PFSK-1 (cell line): ENCODE measurements at regions not wholly inside any gene's neighbourhood (a gene's known extent, or its start where the extent isn't known, plus 50 kb on each side); places are given as distances from the start of the nearest gene placed in this dataset.

Experiments used
- FOXP2 ChIP-seq: optimal IDR thresholded peaks from 2 replicates; pipeline ENCODE3; 2011; ENCODE audit warnings: borderline replicate concordance, control low read depth, inconsistent platforms; ENCODE audit not compliant: insufficient read depth; ENCODE audit errors: extremely low read length, extremely low read depth
- POLR2AphosphoS5 ChIP-seq: IDR thresholded peaks from 2 replicates; pipeline ENCODE4 v1.6.1; 2012; ENCODE audit warnings: low read depth, mild to moderate bottlenecking, control low read depth, low read length, moderate library complexity
- REST ChIP-seq, 2 experiments: IDR thresholded peaks; 2 replicates each; pipeline versions ENCODE4 v1.6.1 to v1.8.0; 2011 to 2012; ENCODE audit warnings: low read depth in 2 of 2, low read length in 2 of 2, control low read depth in 1 of 2, inconsistent platforms in 1 of 2, mild to moderate bottlenecking in 1 of 2, moderate library complexity in 1 of 2; ENCODE audit not compliant: insufficient read depth in 1 of 2
- SIN3A ChIP-seq: IDR thresholded peaks from 2 replicates; pipeline ENCODE4 v1.6.1; 2012; ENCODE audit warnings: mild to moderate bottlenecking, low read length, moderate library complexity, borderline replicate concordance; ENCODE audit not compliant: insufficient read depth
- TAF1 ChIP-seq: IDR thresholded peaks from 2 replicates; pipeline ENCODE4 v1.6.1; 2012; ENCODE audit warnings: low read length, control low read depth, borderline replicate concordance; ENCODE audit not compliant: insufficient read depth

GRCh38 chr2:129142465-129142864 lies 823.8 kb upstream of the HS6ST1 start:
- TF ChIP-seq POLR2AphosphoS5 = no peak
- TF ChIP-seq SIN3A = no peak
- TF ChIP-seq TAF1 = no peak
- no peak for TF ChIP-seq FOXP2
- TF ChIP-seq REST (IDR thresholded peaks at IDR 0.05; ENCODE audit: insufficient read depth in 1 of 2, low read depth in 2 of 2, low read length in 2 of 2) = no peak

DNA sequence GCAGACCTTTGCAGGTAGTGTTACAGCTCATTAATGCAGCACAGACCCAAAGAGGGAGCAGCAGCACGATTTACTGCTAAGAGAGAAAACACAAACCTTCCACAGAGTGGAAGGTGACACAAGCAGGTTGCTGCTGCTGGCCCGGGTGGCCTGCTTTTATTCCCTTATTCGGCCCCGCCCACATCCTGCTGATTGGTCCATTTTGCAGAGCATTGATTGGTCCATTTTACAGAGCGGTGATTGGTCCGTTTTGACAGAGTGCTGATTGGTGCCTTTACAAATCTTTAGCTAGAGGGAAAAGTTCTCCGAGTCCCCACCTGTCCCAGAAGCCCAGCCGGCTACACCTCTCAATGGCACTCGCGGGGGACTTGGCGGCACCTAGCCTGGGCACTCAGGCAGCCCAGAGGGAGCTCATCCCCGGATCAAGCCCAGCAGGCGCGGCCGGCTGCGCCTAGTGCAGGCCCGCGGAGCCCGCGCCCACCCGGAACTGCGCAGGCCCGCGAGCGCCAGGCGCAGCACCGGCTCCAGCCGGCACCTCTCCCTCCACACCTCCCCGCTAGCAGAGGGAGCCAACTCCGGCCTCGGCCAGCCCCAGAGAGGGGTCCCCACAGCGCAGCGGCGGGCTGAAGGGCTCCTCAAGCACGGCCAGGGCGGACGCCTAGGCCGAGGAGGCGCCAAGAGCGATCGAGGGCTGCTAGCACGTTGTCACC lies 825.6 kb upstream of the HS6ST1 start:
- TF ChIP-seq SIN3A (no peak), REST (IDR thresholded peaks at IDR 0.05; ENCODE audit: insufficient read depth in 1 of 2, low read depth in 2 of 2, low read length in 2 of 2) (no peak), FOXP2 (no peak), POLR2AphosphoS5 (no peak)

GRCh38 chr2:129152514-129152913 lies 827.0 kb upstream of the RAB6C start:
- TF ChIP-seq FOXP2 (no peak), POLR2AphosphoS5 (no peak), TAF1 (no peak)

DNA sequence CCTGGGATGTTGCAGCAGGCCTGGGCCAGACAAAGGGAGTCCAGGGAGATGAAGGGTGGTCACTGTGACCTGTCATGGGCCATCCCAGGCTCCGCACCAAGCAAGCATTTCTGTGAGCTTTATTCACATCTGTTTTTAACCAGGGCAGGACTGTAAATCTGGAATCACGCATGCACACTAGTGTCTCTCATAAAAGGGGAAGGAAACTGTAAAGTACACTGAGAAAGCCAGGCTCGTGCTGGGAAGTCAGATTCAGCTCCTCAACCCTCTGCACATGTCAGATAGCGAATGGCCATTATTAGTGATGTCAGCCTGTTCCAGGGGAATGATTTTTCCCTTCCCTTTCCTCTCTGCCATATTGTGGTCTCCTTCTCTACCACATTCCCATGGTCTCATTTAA lies 818.6 kb upstream of the RAB6C start:
- no peak for TF ChIP-seq TAF1
- no peak for TF ChIP-seq FOXP2
- no peak for TF ChIP-seq POLR2AphosphoS5
- no peak for TF ChIP-seq SIN3A
- no peak for TF ChIP-seq REST (IDR thresholded peaks at IDR 0.05; ENCODE audit: insufficient read depth in 1 of 2, low read depth in 2 of 2, low read length in 2 of 2)

DNA sequence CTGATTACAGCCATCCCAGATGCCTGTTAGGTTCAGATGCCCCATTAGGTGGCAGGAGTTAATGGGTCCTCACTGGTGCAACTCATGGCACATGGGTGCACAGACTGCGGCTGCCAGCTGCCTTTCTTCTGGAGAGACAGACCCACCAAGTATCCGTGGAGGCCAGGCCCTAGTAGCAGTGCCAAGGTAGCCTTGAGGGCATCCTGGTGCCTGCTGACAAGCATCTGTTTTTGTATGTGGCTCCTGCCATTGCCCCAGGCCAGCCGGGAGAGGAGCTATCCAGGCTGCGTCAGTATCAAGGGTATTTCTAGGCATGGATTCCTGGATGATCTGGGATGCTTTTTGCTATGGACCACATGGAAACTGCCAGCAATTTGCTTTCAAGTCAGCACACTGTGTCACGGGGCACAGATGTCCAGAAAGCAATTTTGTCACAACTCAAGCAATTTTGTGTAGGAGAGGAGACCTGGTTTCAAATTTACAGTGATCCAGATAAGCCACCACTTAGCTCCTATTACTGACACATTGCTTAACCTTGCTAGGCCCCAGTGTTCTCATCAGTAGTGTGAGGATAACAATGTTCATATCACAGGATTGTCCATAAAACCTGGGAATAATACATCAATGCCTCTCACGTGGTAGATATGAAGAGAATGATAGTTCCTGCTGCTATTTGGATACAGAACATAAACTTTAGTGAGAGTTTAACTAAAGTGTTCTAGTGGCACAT lies 815.1 kb upstream of the RAB6C start:
- no peak for TF ChIP-seq POLR2AphosphoS5
- no peak for TF ChIP-seq SIN3A
- TF ChIP-seq REST (IDR thresholded peaks at IDR 0.05; ENCODE audit: insufficient read depth in 1 of 2, low read depth in 2 of 2, low read length in 2 of 2) = no peak
- no peak for TF ChIP-seq TAF1
- no peak for TF ChIP-seq FOXP2
